Right hindlimb (tissue), 1 donor: ENCODE measurements at regions not wholly inside any gene's neighbourhood (a gene's known extent, or its start where the extent isn't known, plus 50 kb on each side); places are given as distances from the start of the nearest gene placed in this dataset.
A peak's percentile ranks its signal among the peaks of the same experiment; 100 is the strongest.

ENCODE experiments used
- DNase-seq: peaks from one replicate; pipeline ENCODE4 v3.0.0-alpha.2; 2018

- no peak for DNase-seq
These were observed 378.4 kb upstream of the PFKP start for GRCh38 chr10:2688958-2689357.

GRCh38 chr10:2686691-2687090, 380.7 kb upstream of the PFKP start:
- peak; percentile 47 for DNase-seq

GRCh38 chr10:2682491-2682890, 384.9 kb upstream of the PFKP start:
- no peak for DNase-seq

GRCh38 chr10:2681891-2682290, 385.5 kb upstream of the PFKP start:
- DNase-seq, result peak; percentile 34

- peak; percentile 48 for DNase-seq
These were observed 386.5 kb upstream of the PFKP start for GRCh38 chr10:2680821-2681220.

- no peak for DNase-seq
These were observed 387.7 kb upstream of the PFKP start for GRCh38 chr10:2679646-2680045.

GRCh38 chr10:2676455-2676854, 390.9 kb upstream of the PFKP start:
- DNase-seq, result no peak

GRCh38 chr10:2674451-2674850, 392.9 kb upstream of the PFKP start:
- no peak for DNase-seq

GRCh38 chr10:2670864-2671263, 396.5 kb upstream of the PFKP start:
- no peak for DNase-seq

GRCh38 chr10:2665772-2666171, 401.6 kb upstream of the PFKP start:
- DNase-seq, result no peak

- no peak for DNase-seq
These were observed 407.1 kb upstream of the PFKP start for GRCh38 chr10:2660276-2660675.

GRCh38 chr10:2659660-2660209, 407.6 kb upstream of the PFKP start:
- DNase-seq, result no peak

GRCh38 chr10:2658780-2659179, 408.6 kb upstream of the PFKP start:
- no peak for DNase-seq

GRCh38 chr10:2650328-2650727, 417.0 kb upstream of the PFKP start:
- DNase-seq, result no peak

- DNase-seq, result no peak
These were observed 426.3 kb upstream of the PFKP start for GRCh38 chr10:2641028-2641427.

GRCh38 chr10:2633630-2634029, 433.7 kb upstream of the PFKP start:
- no peak for DNase-seq

- no peak for DNase-seq
These were observed 435.7 kb upstream of the PFKP start for GRCh38 chr10:2631557-2632205.

- DNase-seq, result no peak
These were observed 438.6 kb upstream of the PFKP start for GRCh38 chr10:2628705-2629104.

- no peak for DNase-seq
These were observed 439.4 kb upstream of the PFKP start for GRCh38 chr10:2627969-2628368.

GRCh38 chr10:2625094-2625493, 442.3 kb upstream of the PFKP start:
- DNase-seq, result no peak

- DNase-seq, result no peak
These were observed 443.6 kb upstream of the PFKP start for GRCh38 chr10:2623675-2624274.

GRCh38 chr10:2620827-2621521, 446.4 kb upstream of the PFKP start:
- DNase-seq, result no peak

- no peak for DNase-seq
These were observed 447.4 kb upstream of the PFKP start for GRCh38 chr10:2619916-2620315.

- DNase-seq, result peak; percentile 31
These were observed 447.9 kb upstream of the PFKP start for GRCh38 chr10:2619472-2619871.
